ENCODE measurements at regions not wholly inside any gene's neighbourhood (a gene's known extent, or its start where the extent isn't known, plus 50 kb on each side); places are given as distances from the start of the nearest gene placed in this dataset.

DNA sequence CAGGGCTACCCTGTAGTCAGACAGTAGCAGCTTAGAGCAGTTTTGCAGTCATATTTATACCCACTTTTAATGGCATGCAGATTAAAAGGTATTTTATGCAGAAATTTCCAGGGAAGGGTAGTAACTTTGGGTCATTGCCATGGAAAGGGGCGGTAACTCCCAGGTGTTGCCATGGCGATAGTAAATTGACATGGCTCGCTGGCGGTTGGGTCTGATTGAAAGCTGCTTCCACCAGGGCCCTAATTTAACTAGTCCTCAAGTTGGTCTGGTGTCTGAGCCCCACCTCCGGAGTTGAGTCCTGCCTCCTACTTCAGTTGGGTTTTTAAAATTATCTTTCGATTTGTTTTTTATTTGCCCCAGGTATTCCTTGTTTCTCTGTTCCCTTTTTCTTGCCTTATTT, 70.1 kb downstream of the NAA11 start:
- ATAC-seq (ENCODE audit: low read depth), result no peak
- H3K4me3 ChIP-seq (ENCODE audit: control extremely low read depth in 1 of 5, extremely low read depth in 1 of 5, insufficient read depth in 1 of 5, low read depth in 2 of 5, low read length in 4 of 5), result no peak overlapping the region
- no peak for DNase-seq
- intact Hi-C loops (cut with micrococcal nuclease), result no loop called here
- H3K27me3 Mint-ChIP-seq, result no peaks in the 10 kb centered on the region
- no peaks in the 10 kb centered on the region for H4K20me1 ChIP-seq (ENCODE audit: control insufficient read depth, insufficient read depth, low read length, poor library complexity, severe bottlenecking)
- H3K79me2 ChIP-seq (ENCODE audit: control insufficient read depth, insufficient read depth, low read length), result no peaks in the 10 kb centered on the region
- H2AFZ ChIP-seq (ENCODE audit: insufficient read depth, low read depth, low read length, poor library complexity, severe bottlenecking), result no peak overlapping the region
- H3K4me2 ChIP-seq (replicated peaks; ENCODE audit: low read depth, low read length, poor library complexity, severe bottlenecking), result no peak overlapping the region
- ChIA-PET POLR2A (no interaction called here), CTCF (no interaction called here)
- no peak overlapping the region for H3K27ac Mint-ChIP-seq
- no peaks in the 10 kb centered on the region for H3K4me1 ChIP-seq (ENCODE audit: control insufficient read depth in 2 of 2, insufficient read depth in 2 of 2, low read length in 2 of 2)
- H3K36me3 ChIP-seq (replicated peaks in 1 of 2; ENCODE audit: control extremely low read depth in 1 of 2, control insufficient read depth in 1 of 2, extremely low read depth in 1 of 2, insufficient read depth in 2 of 2, low read length in 1 of 2), result no peaks in the 10 kb centered on the region
- H3K27me3 ChIP-seq (replicated peaks in 1 of 4; ENCODE audit: control extremely low read depth in 1 of 4, control insufficient read depth in 3 of 4, insufficient read depth in 4 of 4, low read length in 3 of 4), result no peaks in the 10 kb centered on the region
- H3K4me1 Mint-ChIP-seq, result no peaks in the 10 kb centered on the region
- no peak for TF ChIP-seq EZH2 (IDR thresholded peaks at IDR 0.05; ENCODE audit: borderline replicate concordance, insufficient read depth, low read depth, low read length, poor library complexity, severe bottlenecking)
- TF ChIP-seq, protein P1, sequence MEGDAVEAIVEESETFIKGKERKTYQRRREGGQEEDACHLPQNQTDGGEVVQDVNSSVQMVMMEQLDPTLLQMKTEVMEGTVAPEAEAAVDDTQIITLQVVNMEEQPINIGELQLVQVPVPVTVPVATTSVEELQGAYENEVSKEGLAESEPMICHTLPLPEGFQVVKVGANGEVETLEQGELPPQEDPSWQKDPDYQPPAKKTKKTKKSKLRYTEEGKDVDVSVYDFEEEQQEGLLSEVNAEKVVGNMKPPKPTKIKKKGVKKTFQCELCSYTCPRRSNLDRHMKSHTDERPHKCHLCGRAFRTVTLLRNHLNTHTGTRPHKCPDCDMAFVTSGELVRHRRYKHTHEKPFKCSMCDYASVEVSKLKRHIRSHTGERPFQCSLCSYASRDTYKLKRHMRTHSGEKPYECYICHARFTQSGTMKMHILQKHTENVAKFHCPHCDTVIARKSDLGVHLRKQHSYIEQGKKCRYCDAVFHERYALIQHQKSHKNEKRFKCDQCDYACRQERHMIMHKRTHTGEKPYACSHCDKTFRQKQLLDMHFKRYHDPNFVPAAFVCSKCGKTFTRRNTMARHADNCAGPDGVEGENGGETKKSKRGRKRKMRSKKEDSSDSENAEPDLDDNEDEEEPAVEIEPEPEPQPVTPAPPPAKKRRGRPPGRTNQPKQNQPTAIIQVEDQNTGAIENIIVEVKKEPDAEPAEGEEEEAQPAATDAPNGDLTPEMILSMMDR (IDR thresholded peaks at IDR 0.05), result no peak
- H3K27ac ChIP-seq (ENCODE audit: low read length in 2 of 2), result no peak overlapping the region
- no peak overlapping the region for H3K4me3 Mint-ChIP-seq
- H3K9me3 ChIP-seq (ENCODE audit: control extremely low read depth in 1 of 3, control insufficient read depth in 2 of 3, insufficient read depth in 1 of 3, low read length in 2 of 3), result peaks cover 0 to 17% (median 0%) of the 10 kb centered on the region in 3 donors
- WGBS (ENCODE audit: insufficient coverage), result 100% methylated on average over 2 of the region's 6 CpGs
- no peaks in the 10 kb centered on the region for H3K9me3 Mint-ChIP-seq (ENCODE audit: insufficient read depth)
- H3K9ac ChIP-seq (ENCODE audit: low read length), result no peak overlapping the region

DNA sequence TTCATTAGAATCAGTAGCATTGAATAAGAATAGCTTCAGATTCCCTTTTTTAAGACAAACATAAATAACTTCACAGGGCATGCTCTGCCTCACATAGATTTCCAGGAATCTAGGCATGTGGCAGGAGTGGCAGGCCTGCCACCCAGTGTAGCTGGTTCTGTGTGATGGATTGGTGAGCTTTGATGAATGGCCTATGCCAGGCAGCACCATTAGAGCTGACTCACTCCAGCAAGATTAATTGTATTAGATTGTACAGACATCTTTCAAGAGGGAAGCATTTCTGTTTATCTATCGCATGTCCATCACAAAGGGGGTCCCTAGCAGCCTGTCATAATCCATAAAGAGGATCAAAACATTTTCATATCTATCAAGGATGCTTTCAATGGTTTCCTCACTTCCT, 71.9 kb downstream of the NAA11 start:
- no peak for DNase-seq
- Mint-ChIP-seq H3K4me1 (no peaks in the 10 kb centered on the region), H3K27me3 (peaks cover 3% of the 10 kb centered on the region), H3K4me3 (no peak overlapping the region), H3K27ac (no peak overlapping the region), H3K9me3 (ENCODE audit: insufficient read depth) (no peaks in the 10 kb centered on the region)
- CTCF ChIA-PET, result no interaction called here
- intact Hi-C loops (cut with micrococcal nuclease), result no loop called here
- H3K4me1 ChIP-seq (ENCODE audit: control insufficient read depth in 2 of 2, insufficient read depth in 2 of 2, low read length in 2 of 2), result no peaks in the 10 kb centered on the region
- H3K79me2 ChIP-seq (ENCODE audit: control insufficient read depth, insufficient read depth, low read length), result no peaks in the 10 kb centered on the region
- peaks cover 0 to 17% (median 0%) of the 10 kb centered on the region in 3 donors for H3K9me3 ChIP-seq (ENCODE audit: control extremely low read depth in 1 of 3, control insufficient read depth in 2 of 3, insufficient read depth in 1 of 3, low read length in 2 of 3)
- no peak overlapping the region for H3K4me2 ChIP-seq (replicated peaks; ENCODE audit: low read depth, low read length, poor library complexity, severe bottlenecking)
- H4K20me1 ChIP-seq (ENCODE audit: control insufficient read depth, insufficient read depth, low read length, poor library complexity, severe bottlenecking), result no peaks in the 10 kb centered on the region
- no peak overlapping the region for H3K4me3 ChIP-seq (ENCODE audit: control extremely low read depth in 1 of 5, extremely low read depth in 1 of 5, insufficient read depth in 1 of 5, low read depth in 2 of 5, low read length in 4 of 5)
- WGBS (ENCODE audit: insufficient coverage), result no CpG with 5 or more reads among the region's 1 CpG
- H3K27me3 ChIP-seq (replicated peaks in 1 of 4; ENCODE audit: control extremely low read depth in 1 of 4, control insufficient read depth in 3 of 4, insufficient read depth in 4 of 4, low read length in 3 of 4), result peaks cover 0 to 1% (median 0%) of the 10 kb centered on the region in 4 experiments
- no peak overlapping the region for H3K9ac ChIP-seq (ENCODE audit: low read length)
- H3K27ac ChIP-seq (ENCODE audit: low read length in 2 of 2), result no peak overlapping the region
- POLR2A ChIA-PET, result no interaction called here
- H3K36me3 ChIP-seq (replicated peaks in 1 of 2; ENCODE audit: control extremely low read depth in 1 of 2, control insufficient read depth in 1 of 2, extremely low read depth in 1 of 2, insufficient read depth in 2 of 2, low read length in 1 of 2), result no peaks in the 10 kb centered on the region
- no peak for TF ChIP-seq EZH2 (IDR thresholded peaks at IDR 0.05; ENCODE audit: borderline replicate concordance, insufficient read depth, low read depth, low read length, poor library complexity, severe bottlenecking)
- TF ChIP-seq, protein P1 (IDR thresholded peaks at IDR 0.05), result no peak
- no peak for ATAC-seq (ENCODE audit: low read depth)
- no peak overlapping the region for H2AFZ ChIP-seq (ENCODE audit: insufficient read depth, low read depth, low read length, poor library complexity, severe bottlenecking)
